Rectal smooth muscle tissue (tissue), 1 donor: ENCODE measurements at regions not wholly inside any gene's neighbourhood (a gene's known extent, or its start where the extent isn't known, plus 50 kb on each side); places are given as distances from the start of the nearest gene placed in this dataset.

Experiments
- H3K27ac ChIP-seq: one replicate; pipeline ENCODE4 v1.7.0; 2013; ENCODE audit warnings: low read depth, low read length, inconsistent platforms
- H3K27me3 ChIP-seq: one replicate; pipeline ENCODE4 v1.7.0; 2013; ENCODE audit warnings: low read length; ENCODE audit not compliant: control insufficient read depth, insufficient read depth
- H3K36me3 ChIP-seq: one replicate; pipeline ENCODE4 v1.7.0; 2013; ENCODE audit warnings: low read length; ENCODE audit not compliant: control insufficient read depth, insufficient read depth
- H3K4me1 ChIP-seq: one replicate; pipeline ENCODE4 v1.7.0; 2013; ENCODE audit warnings: low read length; ENCODE audit not compliant: control insufficient read depth, insufficient read depth
- H3K4me3 ChIP-seq: one replicate; pipeline ENCODE4 v1.7.0; 2013; ENCODE audit warnings: low read length
- H3K9ac ChIP-seq: one replicate; pipeline ENCODE4 v1.7.0; 2013; ENCODE audit warnings: low read length

- H3K36me3 ChIP-seq = no peaks in the 10 kb centered on the region
- H3K27ac ChIP-seq = no peak overlapping the region
- no peaks in the 10 kb centered on the region for H3K27me3 ChIP-seq
- no peak overlapping the region for H3K4me3 ChIP-seq
- no peaks in the 10 kb centered on the region for H3K4me1 ChIP-seq
- H3K9ac ChIP-seq = no peak overlapping the region
These were observed 111.6 kb upstream of the WDR17 start for GRCh38 chr4:175953960-175954521.

DNA sequence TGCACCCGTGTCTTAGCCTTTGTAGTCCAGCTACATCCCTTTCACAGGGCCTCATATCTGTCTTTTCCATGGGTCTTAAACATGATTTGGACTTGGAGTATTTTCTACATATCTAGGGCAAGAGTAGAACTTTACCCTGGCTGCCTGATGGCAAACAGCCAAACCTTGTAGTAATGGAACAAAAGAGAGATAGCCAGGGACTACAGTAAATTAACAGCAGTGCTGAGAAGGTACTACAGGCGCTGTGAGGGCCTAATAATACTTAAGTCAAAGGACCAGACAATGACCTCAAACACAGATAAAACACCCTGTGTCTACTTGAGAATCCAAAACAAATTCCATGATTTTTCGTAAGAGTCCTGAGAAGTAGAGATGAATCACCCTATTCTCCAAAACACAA is 111.0 kb upstream of the WDR17 start:
- Histone ChIP-seq H3K36me3 (no peaks in the 10 kb centered on the region), H3K4me1 (no peaks in the 10 kb centered on the region), H3K4me3 (no peak overlapping the region), H3K27me3 (no peaks in the 10 kb centered on the region), H3K27ac (no peak overlapping the region), H3K9ac (no peak overlapping the region)

DNA sequence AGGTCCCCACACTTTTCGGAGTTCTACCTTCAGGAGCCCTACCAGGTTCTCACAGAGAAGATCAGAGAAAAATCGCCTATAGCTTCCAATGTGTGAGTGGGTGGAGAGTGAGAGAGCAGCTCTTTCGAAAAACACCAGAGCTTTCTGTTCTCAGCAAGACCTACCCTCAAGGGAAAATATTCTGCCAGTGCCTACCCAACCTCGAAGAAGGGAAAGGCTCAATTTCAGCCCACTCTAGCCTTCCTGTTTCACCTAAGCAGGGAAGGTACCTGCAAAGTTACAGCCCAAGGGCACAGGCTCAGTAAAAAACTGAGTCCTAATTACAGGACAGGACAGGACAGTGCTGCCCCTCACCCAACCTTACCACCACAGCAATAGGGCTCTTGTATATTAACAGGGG is 104.0 kb upstream of the WDR17 start:
- no peak overlapping the region for H3K27ac ChIP-seq

DNA sequence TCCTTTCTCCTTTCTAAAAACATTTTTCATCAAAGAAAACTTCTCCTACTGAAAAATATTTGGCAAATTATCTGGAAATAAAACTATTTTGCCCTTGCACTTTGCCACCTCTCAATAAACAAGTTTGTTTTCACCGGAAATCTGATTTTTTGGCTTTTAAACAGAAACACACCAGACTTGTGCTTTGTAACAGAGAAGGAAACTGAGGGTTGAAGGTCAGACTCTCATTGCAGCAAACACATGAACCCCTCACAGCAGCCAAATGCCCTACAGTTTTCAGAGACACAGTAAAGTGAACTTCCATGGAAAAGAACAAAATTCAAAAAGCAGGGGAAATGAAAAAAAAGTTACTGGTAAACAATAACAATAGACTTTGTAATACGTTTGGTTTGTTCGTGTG is 95.6 kb upstream of the WDR17 start:
- H3K27me3 ChIP-seq = no peaks in the 10 kb centered on the region
- no peaks in the 10 kb centered on the region for H3K36me3 ChIP-seq
- no peak overlapping the region for H3K9ac ChIP-seq
- peak overlapping the region; percentile 15 for H3K4me3 ChIP-seq
- H3K4me1 ChIP-seq = peaks cover 3% of the 10 kb centered on the region
- peak overlapping the region; percentile 91 for H3K27ac ChIP-seq

More for the DNA sequence above, 104.0 kb upstream of the WDR17 start:
- H3K27me3 ChIP-seq = no peaks in the 10 kb centered on the region
- no peak overlapping the region for H3K4me3 ChIP-seq
- no peaks in the 10 kb centered on the region for H3K36me3 ChIP-seq
- H3K4me1 ChIP-seq = no peaks in the 10 kb centered on the region
- H3K9ac ChIP-seq = no peak overlapping the region

- peak overlapping the region; percentile 40 for H3K4me3 ChIP-seq
- peak overlapping the region; percentile 91 for H3K27ac ChIP-seq
- H3K27me3 ChIP-seq = no peaks in the 10 kb centered on the region
- H3K9ac ChIP-seq = no peak overlapping the region
- no peaks in the 10 kb centered on the region for H3K36me3 ChIP-seq
- H3K4me1 ChIP-seq = peaks cover 3% of the 10 kb centered on the region
These were observed 94.9 kb upstream of the WDR17 start for GRCh38 chr4:175970724-175971123.

DNA sequence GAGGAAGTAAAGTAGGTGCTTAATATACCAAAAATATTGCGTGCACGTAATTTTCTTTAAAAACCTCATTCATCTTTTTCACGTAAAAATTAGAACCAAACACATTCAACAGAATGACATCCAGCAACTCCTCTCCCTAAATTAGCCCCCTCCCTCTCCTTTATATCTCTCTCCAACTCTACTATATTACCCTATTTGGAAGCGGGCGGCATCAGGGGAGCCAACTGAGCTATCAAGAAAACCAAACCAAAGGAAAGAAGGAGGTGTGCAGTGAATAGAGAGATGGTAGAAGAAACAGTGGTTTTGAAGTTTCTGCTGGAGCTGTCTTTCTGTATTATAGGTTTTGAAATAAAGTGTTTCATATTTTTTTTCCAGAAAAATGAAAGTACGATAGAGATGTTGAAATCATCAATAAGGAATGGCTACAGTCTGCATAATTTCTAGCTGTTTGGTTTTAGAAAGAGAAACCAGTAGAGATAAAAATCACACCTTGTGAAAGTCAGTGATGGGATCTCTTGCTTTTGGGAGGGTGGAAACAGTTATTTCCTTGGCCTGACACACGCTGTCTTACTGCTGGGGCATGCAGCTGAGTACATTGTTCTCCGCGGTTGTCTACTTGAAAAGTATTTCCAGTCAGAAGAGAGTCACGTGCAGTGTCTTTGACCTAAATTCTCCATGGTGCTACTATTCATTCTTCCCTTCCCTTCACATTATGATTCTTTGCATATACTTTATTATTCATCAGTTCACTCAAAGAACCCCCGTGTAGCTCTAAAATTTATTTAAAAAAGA is 94.1 kb upstream of the WDR17 start:
- H3K4me3 ChIP-seq = peak overlapping the region; percentile 40
- H3K36me3 ChIP-seq = no peaks in the 10 kb centered on the region
- H3K27me3 ChIP-seq = no peaks in the 10 kb centered on the region
- peak overlapping the region; percentile 91 for H3K27ac ChIP-seq
- H3K4me1 ChIP-seq = peaks cover 3% of the 10 kb centered on the region
- no peak overlapping the region for H3K9ac ChIP-seq

GRCh38 chr4:175973027-175973923 is 92.4 kb upstream of the WDR17 start:
- Histone ChIP-seq H3K27ac (no peak overlapping the region), H3K4me3 (no peak overlapping the region), H3K36me3 (no peaks in the 10 kb centered on the region), H3K27me3 (no peaks in the 10 kb centered on the region), H3K4me1 (peaks cover 3% of the 10 kb centered on the region), H3K9ac (no peak overlapping the region)

- Histone ChIP-seq H3K36me3 (no peaks in the 10 kb centered on the region), H3K4me1 (no peaks in the 10 kb centered on the region), H3K9ac (no peak overlapping the region), H3K4me3 (no peak overlapping the region), H3K27ac (no peak overlapping the region), H3K27me3 (no peaks in the 10 kb centered on the region)
These were observed 82.0 kb upstream of the WDR17 start for GRCh38 chr4:175983636-175984035.

- no peaks in the 10 kb centered on the region for H3K36me3 ChIP-seq
- no peak overlapping the region for H3K4me3 ChIP-seq
- no peaks in the 10 kb centered on the region for H3K4me1 ChIP-seq
- no peaks in the 10 kb centered on the region for H3K27me3 ChIP-seq
- no peak overlapping the region for H3K9ac ChIP-seq
- no peak overlapping the region for H3K27ac ChIP-seq
These were observed 79.0 kb upstream of the WDR17 start for GRCh38 chr4:175986668-175987067.

DNA sequence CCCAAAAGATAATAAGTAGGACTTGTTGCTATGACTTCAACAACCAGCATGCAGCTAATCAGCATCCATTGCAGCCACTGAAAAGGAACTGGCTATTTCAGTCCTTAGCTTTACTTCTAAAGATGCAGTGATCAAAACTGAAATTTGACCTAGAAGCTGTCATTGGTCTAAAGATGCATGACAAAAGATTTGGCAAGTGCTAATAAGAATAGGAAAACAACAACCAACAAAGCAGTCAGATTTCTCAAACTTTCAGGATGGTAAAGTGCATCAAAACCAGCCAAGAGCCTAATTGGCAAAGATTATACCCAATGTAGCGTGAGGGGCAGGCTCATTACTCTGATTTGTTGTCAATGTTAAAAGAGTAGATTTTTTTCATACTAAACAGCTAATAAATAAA is 77.1 kb upstream of the WDR17 start:
- Histone ChIP-seq H3K9ac (no peak overlapping the region), H3K27me3 (no peaks in the 10 kb centered on the region), H3K4me3 (no peak overlapping the region), H3K27ac (no peak overlapping the region), H3K36me3 (no peaks in the 10 kb centered on the region), H3K4me1 (no peaks in the 10 kb centered on the region)

- Histone ChIP-seq H3K36me3 (no peaks in the 10 kb centered on the region), H3K4me3 (no peak overlapping the region), H3K27ac (no peak overlapping the region), H3K27me3 (no peaks in the 10 kb centered on the region), H3K4me1 (peaks cover 2% of the 10 kb centered on the region), H3K9ac (no peak overlapping the region)
These were observed 69.4 kb upstream of the WDR17 start for GRCh38 chr4:175996206-175996605.

DNA sequence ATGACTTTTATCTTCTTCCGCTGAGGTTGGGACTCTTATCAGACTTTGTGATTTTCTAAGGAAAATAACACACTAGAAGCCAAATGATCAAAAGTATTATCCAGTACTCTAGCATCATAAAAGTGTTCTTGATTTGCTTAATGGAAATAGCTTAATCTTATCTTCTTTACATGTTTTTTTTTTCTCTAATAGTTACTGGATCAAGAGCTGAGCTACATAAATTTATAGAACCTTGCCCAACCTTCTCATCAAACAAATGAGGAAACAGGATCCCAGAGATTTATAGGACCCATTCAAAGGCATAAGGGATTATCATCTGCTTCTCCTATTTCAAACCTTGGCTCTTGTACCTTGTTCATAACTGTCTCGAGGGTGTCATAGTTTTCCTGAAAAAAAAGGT is 68.3 kb upstream of the WDR17 start:
- Histone ChIP-seq H3K27me3 (no peaks in the 10 kb centered on the region), H3K4me3 (no peak overlapping the region), H3K36me3 (no peaks in the 10 kb centered on the region), H3K27ac (no peak overlapping the region), H3K4me1 (peaks cover 2% of the 10 kb centered on the region), H3K9ac (no peak overlapping the region)
